ENCODE measurements at regions not wholly inside any gene's neighbourhood (a gene's known extent, or its start where the extent isn't known, plus 50 kb on each side); places are given as distances from the start of the nearest gene placed in this dataset.

- FAIRE-seq (no peak), DNase-seq (ENCODE audit: low read depth in 1 of 2, low spot score in 1 of 2) (no peak), ATAC-seq (no peak)
- Histone ChIP-seq H3K4me3 (no peak overlapping the region), H3K4me1 (peaks cover 13% of the 10 kb centered on the region), H3K27ac (0 out of 6 replicates have a peak overlapping the region, but pooled peaks of 1 of the 2 experiments have one; percentile 1), H3K9me3 (no peaks in the 10 kb centered on the region), H3K4me2 (no peak overlapping the region)
- ChIA-PET CTCF (interaction anchor here (1.1 kb wide), 1 partner anchor 9 kb away, joined by 5 read pairs; no protein-coding TSS in a partner anchor), POLR2A (no interaction called here)
- WGBS (ENCODE audit: missing lambda C conversion rate): 76% methylated on average over 7 of the region's 7 CpGs
- no peak for TF ChIP-seq MAZ (IDR thresholded peaks at IDR 0.05; ENCODE audit: borderline replicate concordance, low read depth, low read length)
Measured at GRCh38 chr9:96064826-96065481, 189.5 kb downstream of the ERCC6L2 start.

- ChIA-PET CTCF (no interaction called here), POLR2A (no interaction called here)
- 83% methylated on average over 3 of the region's 3 CpGs for whole genome bisulfite sequencing (ENCODE audit: missing lambda C conversion rate)
- FAIRE-seq: no peak
- no peak overlapping the region for H3K4me2 ChIP-seq
- TF ChIP-seq CHD4 (IDR thresholded peaks at IDR 0.05; ENCODE audit: borderline replicate concordance) (no peak), NR3C1 (IDR thresholded peaks at IDR 0.05) (no peak), CBX2 (IDR thresholded peaks at IDR 0.05; ENCODE audit: borderline replicate concordance, low read depth) (no peak), EHMT2 (IDR thresholded peaks at IDR 0.05; ENCODE audit: low read depth) (no peak), POLR2A (IDR thresholded peaks at IDR 0.05; ENCODE audit: low read length) (no peak), REST (IDR thresholded peaks at IDR 0.05) (no peak), HOXB13 (CRISPR knock-in tag; IDR thresholded peaks at IDR 0.05; ENCODE audit: low read depth) (no peak), MAFK (IDR thresholded peaks at IDR 0.05; ENCODE audit: partially characterized antibody) (no peak), MAX (IDR thresholded peaks at IDR 0.05) (no peak), TP53 (CRISPR knock-in tag; IDR thresholded peaks at IDR 0.05) (no peak), EP300 (IDR thresholded peaks at IDR 0.05) (no peak)
- no peak overlapping the region for H3K4me3 ChIP-seq
- H3K4me1 ChIP-seq: peaks cover 13% of the 10 kb centered on the region
- no peak overlapping the region for H3K27ac ChIP-seq
- no peak for DNase-seq (ENCODE audit: low read depth in 1 of 2, low spot score in 1 of 2)
- no peak for ATAC-seq
- H3K9me3 ChIP-seq: 0 out of 3 replicates have a peak, but pooled peaks cover 3% of the 10 kb centered on the region
Measured at GRCh38 chr9:96062854-96063253, 187.4 kb downstream of the ERCC6L2 start.

- H3K4me2 ChIP-seq: peak overlapping the region; percentile 42
- 0 out of 3 replicates have a peak, but pooled peaks cover 3% of the 10 kb centered on the region for H3K9me3 ChIP-seq
- TF ChIP-seq CBX8 (IDR thresholded peaks at IDR 0.05) (no peak), MAFK (IDR thresholded peaks at IDR 0.05; ENCODE audit: partially characterized antibody) (peak; percentile 88)
- FAIRE-seq: no peak
- POLR2A ChIA-PET: no interaction called here
- ATAC-seq: no peak
- H3K4me1 ChIP-seq: peaks cover 13% of the 10 kb centered on the region
- H3K27ac ChIP-seq: peak overlapping the region; percentile 39 to 50; a peak in 5 of 6 replicates
- DNase-seq (ENCODE audit: low read depth in 1 of 2, low spot score in 1 of 2): no peak
- CTCF ChIA-PET: interaction anchor here (0.5 to 1.6 kb wide), 3 partner anchors 13 to 671 kb away, joined by 3 to 10 read pairs (median 3); no protein-coding TSS in a partner anchor
- no peak overlapping the region for H3K4me3 ChIP-seq
- 88% methylated on average over 4 of the region's 4 CpGs for WGBS (ENCODE audit: missing lambda C conversion rate)
Measured at GRCh38 chr9:96062031-96062430, 186.5 kb downstream of the ERCC6L2 start.

GRCh38 chr9:96061293-96061987 lies 185.9 kb downstream of the ERCC6L2 start:
- ChIA-PET POLR2A (no interaction called here), CTCF (interaction anchor here (0.8 to 1.6 kb wide), 3 partner anchors 13 to 156 kb away, joined by 3 to 10 read pairs (median 3); no protein-coding TSS in a partner anchor)
- H3K4me1 ChIP-seq: peaks cover 13% of the 10 kb centered on the region
- 0 out of 3 replicates have a peak, but pooled peaks cover 3% of the 10 kb centered on the region for H3K9me3 ChIP-seq
- H3K4me2 ChIP-seq: peak overlapping the region; percentile 42
- H3K4me3 ChIP-seq: no peak overlapping the region
- 42% methylated on average over 10 of the region's 10 CpGs for WGBS (ENCODE audit: missing lambda C conversion rate)
- FAIRE-seq (no peak), ATAC-seq (peak; percentile 69 to 85; a peak in 5 of 6 replicates), DNase-seq (ENCODE audit: low read depth in 1 of 2, low spot score in 1 of 2) (peak; percentile 25 to 47)
- peak overlapping the region; percentile 39 to 50; a peak in 5 of 6 replicates for H3K27ac ChIP-seq
- TF ChIP-seq SMC3 (IDR thresholded peaks at IDR 0.05) (peak; percentile 43), BHLHE40 (IDR thresholded peaks at IDR 0.05; ENCODE audit: low read depth, low read length) (no peak), TFCP2L1 (CRISPR knock-in tag; IDR thresholded peaks at IDR 0.05) (no peak), HMGXB4 (CRISPR knock-in tag; IDR thresholded peaks at IDR 0.05; ENCODE audit: borderline replicate concordance) (no peak), HEYL (CRISPR knock-in tag; IDR thresholded peaks at IDR 0.05) (no peak), KDM1A (IDR thresholded peaks at IDR 0.05; ENCODE audit: low read depth) (no peak), PBX3 (IDR thresholded peaks at IDR 0.05) (no peak), SREBF2 (IDR thresholded peaks at IDR 0.05) (no peak), JUNB (IDR thresholded peaks at IDR 0.05) (no peak)
